Nephron (organoid): ENCODE measurements at regions not wholly inside any gene's neighbourhood (a gene's known extent, or its start where the extent isn't known, plus 50 kb on each side); places are given as distances from the start of the nearest gene placed in this dataset.

Experiments
- H3K27ac Mint-ChIP-seq, 3 experiments: 2 replicates each; pipeline ENCODE4 v1.8.0; 2020; ENCODE audit warnings: mixed read lengths in 3 of 3, mild to moderate bottlenecking in 2 of 3, moderate library complexity in 1 of 3
- H3K27me3 Mint-ChIP-seq: 2 replicates; pipeline ENCODE4 v1.8.0; 2021; ENCODE audit warnings: low read depth, mild to moderate bottlenecking, moderate library complexity, mixed read lengths
- H3K36me3 Mint-ChIP-seq: 2 replicates; pipeline ENCODE4 v1.8.0; 2020; ENCODE audit warnings: low read depth, mixed read lengths
- H3K4me1 Mint-ChIP-seq: 2 replicates; pipeline ENCODE4 v1.8.0; 2020; ENCODE audit warnings: mixed read lengths
- H3K4me3 Mint-ChIP-seq, 3 experiments: 2 replicates each; pipeline ENCODE4 v1.8.0; 2020; ENCODE audit warnings: mild to moderate bottlenecking in 3 of 3, mixed read lengths in 3 of 3, moderate library complexity in 2 of 3
- H3K9me3 Mint-ChIP-seq: 2 replicates; pipeline ENCODE4 v1.8.0; 2020; ENCODE audit warnings: mixed read lengths
- CTCF ChIP-seq, 3 experiments: fragments of 200-600 bp; sonication (generic); IDR thresholded peaks; one replicate each; pipeline ENCODE4 v1.5.0; 2021; ENCODE audit warnings: antibody characterized with exemption in 3 of 3; ENCODE audit not compliant: unreplicated experiment in 3 of 3

- TF ChIP-seq CTCF (IDR thresholded peaks at IDR 0.05; ENCODE audit: unreplicated experiment in 3 of 3), result no peak
- Mint-ChIP-seq H3K36me3 (no peaks in the 10 kb centered on the region), H3K27me3 (no peaks in the 10 kb centered on the region), H3K4me1 (no peaks in the 10 kb centered on the region), H3K4me3 (no peak overlapping the region), H3K27ac (no peak overlapping the region), H3K9me3 (no peaks in the 10 kb centered on the region)
Observed at GRCh38 chr4:45985038-45985437, 138.8 kb downstream of the GABRG1 start.

- TF ChIP-seq CTCF (IDR thresholded peaks at IDR 0.05; ENCODE audit: unreplicated experiment in 3 of 3), result no peak
- Mint-ChIP-seq H3K27me3 (no peaks in the 10 kb centered on the region), H3K9me3 (peaks cover 10% of the 10 kb centered on the region), H3K27ac (no peak overlapping the region), H3K4me3 (no peak overlapping the region), H3K36me3 (no peaks in the 10 kb centered on the region), H3K4me1 (no peaks in the 10 kb centered on the region)
Observed at GRCh38 chr4:45971108-45971507, 152.7 kb downstream of the GABRG1 start.

GRCh38 chr4:45957353-45957752, 166.5 kb downstream of the GABRG1 start:
- Mint-ChIP-seq H3K9me3 (no peaks in the 10 kb centered on the region), H3K27ac (no peak overlapping the region), H3K4me1 (no peaks in the 10 kb centered on the region), H3K27me3 (no peaks in the 10 kb centered on the region), H3K4me3 (no peak overlapping the region), H3K36me3 (no peaks in the 10 kb centered on the region)
- TF ChIP-seq CTCF (IDR thresholded peaks at IDR 0.05; ENCODE audit: unreplicated experiment in 3 of 3), result no peak

GRCh38 chr4:45954276-45954675, 169.6 kb downstream of the GABRG1 start:
- H3K27ac Mint-ChIP-seq, result no peak overlapping the region
- no peaks in the 10 kb centered on the region for H3K4me1 Mint-ChIP-seq
- H3K4me3 Mint-ChIP-seq, result no peak overlapping the region
- no peaks in the 10 kb centered on the region for H3K9me3 Mint-ChIP-seq
- H3K27me3 Mint-ChIP-seq, result no peaks in the 10 kb centered on the region
- H3K36me3 Mint-ChIP-seq, result no peaks in the 10 kb centered on the region
- TF ChIP-seq CTCF (IDR thresholded peaks at IDR 0.05; ENCODE audit: unreplicated experiment in 3 of 3), result no peak

GRCh38 chr4:45951153-45951552, 172.7 kb downstream of the GABRG1 start:
- no peaks in the 10 kb centered on the region for H3K36me3 Mint-ChIP-seq
- no peaks in the 10 kb centered on the region for H3K27me3 Mint-ChIP-seq
- no peak overlapping the region for H3K27ac Mint-ChIP-seq
- H3K4me3 Mint-ChIP-seq, result no peak overlapping the region
- TF ChIP-seq CTCF (IDR thresholded peaks at IDR 0.05; ENCODE audit: unreplicated experiment in 3 of 3), result no peak
- no peaks in the 10 kb centered on the region for H3K4me1 Mint-ChIP-seq
- no peaks in the 10 kb centered on the region for H3K9me3 Mint-ChIP-seq

- H3K4me3 Mint-ChIP-seq, result no peak overlapping the region
- H3K27ac Mint-ChIP-seq, result no peak overlapping the region
- TF ChIP-seq CTCF (IDR thresholded peaks at IDR 0.05; ENCODE audit: unreplicated experiment in 3 of 3), result no peak
- no peaks in the 10 kb centered on the region for H3K36me3 Mint-ChIP-seq
- H3K27me3 Mint-ChIP-seq, result no peaks in the 10 kb centered on the region
- H3K9me3 Mint-ChIP-seq, result no peaks in the 10 kb centered on the region
- H3K4me1 Mint-ChIP-seq, result no peaks in the 10 kb centered on the region
Observed at GRCh38 chr4:45946699-45947098, 177.2 kb downstream of the GABRG1 start.
